ENCODE measurements at regions not wholly inside any gene's neighbourhood (a gene's known extent, or its start where the extent isn't known, plus 50 kb on each side); places are given as distances from the start of the nearest gene placed in this dataset.

- TF ChIP-seq CTCF (IDR thresholded peaks at IDR 0.05): no peak
- TF ChIP-seq POLR2A (IDR thresholded peaks at IDR 0.05): no peak
Observed at GRCh38 chr5:152642880-152643279, 237.8 kb upstream of the NMUR2 start.
